Adipocyte (in vitro differentiated cells): ENCODE measurements at regions not wholly inside any gene's neighbourhood (a gene's known extent, or its start where the extent isn't known, plus 50 kb on each side); places are given as distances from the start of the nearest gene placed in this dataset.

Experiments used
- DNase-seq: peaks from one replicate; pipeline ENCODE4 v3.0.0-alpha.2; 2015; ENCODE audit warnings: low read depth
- H3K27me3 ChIP-seq: replicated peaks from 2 replicates; pipeline ENCODE4 v1.7.0; 2013; ENCODE audit warnings: mild to moderate bottlenecking, low read length, moderate library complexity; ENCODE audit not compliant: control insufficient read depth, insufficient read depth
- H3K36me3 ChIP-seq: 2 replicates; pipeline ENCODE4 v1.7.0; 2013; ENCODE audit warnings: low read length, mild to moderate bottlenecking, moderate library complexity; ENCODE audit not compliant: control insufficient read depth, insufficient read depth, severe bottlenecking
- H3K4me1 ChIP-seq: 2 replicates; pipeline ENCODE4 v1.7.0; 2013; ENCODE audit warnings: mild to moderate bottlenecking, low read length, moderate library complexity; ENCODE audit not compliant: control insufficient read depth, insufficient read depth
- H3K4me3 ChIP-seq: 2 replicates; pipeline ENCODE4 v1.7.0; 2013; ENCODE audit warnings: mild to moderate bottlenecking, low read length, moderate library complexity
- H3K9ac ChIP-seq: 2 replicates; pipeline ENCODE4 v1.7.0; 2013; ENCODE audit warnings: mild to moderate bottlenecking, low read length, moderate library complexity
- H3K9me3 ChIP-seq: 2 replicates; pipeline ENCODE4 v1.7.0; 2013; ENCODE audit warnings: mild to moderate bottlenecking, low read length, moderate library complexity; ENCODE audit not compliant: control insufficient read depth

DNA sequence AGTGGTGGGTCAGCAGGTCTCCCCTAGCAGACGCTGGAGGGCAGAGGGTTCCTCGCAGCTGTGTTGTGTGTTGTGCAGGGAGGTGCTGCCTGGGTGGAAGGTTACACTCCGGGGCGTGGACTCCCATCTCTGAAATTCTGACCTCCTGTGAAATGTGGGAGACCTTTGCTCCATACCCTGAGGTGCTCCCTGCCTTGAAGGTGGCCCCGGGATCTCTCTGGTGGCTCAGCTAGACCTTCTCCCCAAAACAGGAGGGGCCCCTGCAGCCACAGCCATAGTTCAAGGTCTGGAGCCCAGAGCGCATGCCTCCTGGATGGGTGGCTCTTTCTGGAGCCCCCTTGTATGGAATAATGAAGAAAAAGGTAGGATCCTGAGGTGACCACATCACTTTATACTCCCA, 70.2 kb downstream of the SOX1 start:
- Histone ChIP-seq H3K27me3 (peaks cover 2% of the 10 kb centered on the region), H3K36me3 (no peaks in the 10 kb centered on the region), H3K9ac (no peak overlapping the region), H3K9me3 (peaks cover 4% of the 10 kb centered on the region), H3K4me1 (no peaks in the 10 kb centered on the region), H3K4me3 (no peak overlapping the region)
- no peak for DNase-seq

DNA sequence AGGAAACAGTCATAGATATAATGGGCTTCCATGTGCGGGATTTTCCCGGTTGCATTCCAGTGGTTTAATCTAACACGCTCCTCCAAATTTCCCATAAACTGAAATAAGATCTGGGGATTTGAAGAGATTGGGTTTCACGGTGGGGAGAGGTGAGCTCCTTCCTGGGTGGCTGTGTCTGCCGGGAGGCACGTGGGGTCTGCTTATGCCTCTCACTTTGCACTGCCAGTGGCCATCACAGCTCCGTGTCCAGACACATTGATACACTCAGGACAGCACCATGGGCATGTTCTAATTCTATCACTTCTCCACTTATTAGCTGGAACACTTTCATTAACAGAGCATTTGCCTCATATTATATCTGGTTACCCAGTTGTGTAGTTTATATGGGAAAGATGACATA, 73.4 kb downstream of the SOX1 start:
- Histone ChIP-seq H3K4me3 (no peak overlapping the region), H3K9ac (no peak overlapping the region), H3K27me3 (peaks cover 2% of the 10 kb centered on the region), H3K36me3 (no peaks in the 10 kb centered on the region), H3K9me3 (no peaks in the 10 kb centered on the region), H3K4me1 (no peaks in the 10 kb centered on the region)
- DNase-seq = no peak

DNA sequence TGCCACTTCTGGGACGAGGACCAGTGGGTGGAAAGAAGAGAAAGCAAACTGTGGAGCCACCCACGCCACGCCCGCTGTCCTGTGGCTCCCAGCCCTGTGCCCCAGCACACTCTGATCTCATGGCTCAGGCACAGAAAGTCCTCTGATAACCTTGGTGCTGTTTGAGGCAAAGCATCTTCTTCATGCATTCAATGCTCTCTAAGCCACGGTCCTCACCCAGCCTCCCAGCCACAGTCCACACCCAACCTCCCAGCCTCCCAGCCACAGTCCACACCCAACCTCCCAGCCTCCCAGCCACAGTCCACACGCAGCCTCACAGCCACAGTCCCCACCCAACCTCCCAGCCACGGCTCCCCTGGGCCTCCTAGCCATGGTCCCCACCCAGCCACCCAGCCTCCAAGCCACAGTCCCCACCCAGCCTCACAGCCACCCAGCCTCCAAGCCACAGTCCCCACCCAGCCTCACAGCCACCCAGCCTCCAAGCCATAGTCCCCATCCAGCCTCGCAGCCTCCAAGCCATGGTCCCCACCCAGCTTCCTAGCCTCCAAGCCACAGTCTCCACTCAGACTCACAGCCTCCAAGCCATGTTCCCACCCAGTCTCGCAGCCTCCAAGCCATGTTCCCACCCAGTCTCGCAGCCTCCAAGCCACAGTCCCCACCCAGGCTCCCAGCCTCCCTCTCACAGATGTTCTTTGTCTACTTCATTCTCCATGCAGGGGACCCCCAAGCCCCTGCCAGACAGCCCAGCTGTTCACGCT, 74.9 kb downstream of the SOX1 start:
- Histone ChIP-seq H3K27me3 (peaks cover 2% of the 10 kb centered on the region), H3K9me3 (no peaks in the 10 kb centered on the region), H3K9ac (no peak overlapping the region), H3K4me1 (no peaks in the 10 kb centered on the region), H3K36me3 (no peaks in the 10 kb centered on the region), H3K4me3 (no peak overlapping the region)
- DNase-seq = no peak

DNA sequence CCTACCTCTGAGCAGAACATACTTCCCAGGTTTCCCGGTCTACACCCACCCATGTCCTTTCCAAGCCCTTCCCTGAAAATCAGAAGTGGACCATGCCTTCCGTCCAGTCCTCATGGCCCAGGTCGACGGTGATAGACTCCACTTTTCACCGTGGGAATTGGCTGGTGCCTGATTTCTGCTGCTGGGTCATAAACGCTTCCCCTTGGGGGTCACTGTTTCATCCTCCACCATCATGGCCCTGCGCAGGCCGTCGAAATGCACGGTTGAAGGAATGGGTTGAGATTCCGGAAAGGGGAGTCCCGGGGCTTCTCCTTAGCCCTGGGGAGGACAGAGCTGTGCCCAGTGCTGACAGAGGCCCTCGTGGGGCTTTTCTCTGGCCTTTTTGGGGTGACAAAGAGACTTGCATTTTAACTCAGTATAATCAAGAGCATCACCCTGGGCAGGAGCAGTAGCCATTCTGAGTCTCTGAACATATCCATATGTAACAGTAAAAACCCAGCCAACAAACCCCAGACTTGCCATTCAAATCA, 75.5 kb downstream of the SOX1 start:
- Histone ChIP-seq H3K4me1 (no peaks in the 10 kb centered on the region), H3K9me3 (no peaks in the 10 kb centered on the region), H3K27me3 (peaks cover 2% of the 10 kb centered on the region), H3K9ac (no peak overlapping the region), H3K4me3 (no peak overlapping the region), H3K36me3 (no peaks in the 10 kb centered on the region)
- no peak for DNase-seq

DNA sequence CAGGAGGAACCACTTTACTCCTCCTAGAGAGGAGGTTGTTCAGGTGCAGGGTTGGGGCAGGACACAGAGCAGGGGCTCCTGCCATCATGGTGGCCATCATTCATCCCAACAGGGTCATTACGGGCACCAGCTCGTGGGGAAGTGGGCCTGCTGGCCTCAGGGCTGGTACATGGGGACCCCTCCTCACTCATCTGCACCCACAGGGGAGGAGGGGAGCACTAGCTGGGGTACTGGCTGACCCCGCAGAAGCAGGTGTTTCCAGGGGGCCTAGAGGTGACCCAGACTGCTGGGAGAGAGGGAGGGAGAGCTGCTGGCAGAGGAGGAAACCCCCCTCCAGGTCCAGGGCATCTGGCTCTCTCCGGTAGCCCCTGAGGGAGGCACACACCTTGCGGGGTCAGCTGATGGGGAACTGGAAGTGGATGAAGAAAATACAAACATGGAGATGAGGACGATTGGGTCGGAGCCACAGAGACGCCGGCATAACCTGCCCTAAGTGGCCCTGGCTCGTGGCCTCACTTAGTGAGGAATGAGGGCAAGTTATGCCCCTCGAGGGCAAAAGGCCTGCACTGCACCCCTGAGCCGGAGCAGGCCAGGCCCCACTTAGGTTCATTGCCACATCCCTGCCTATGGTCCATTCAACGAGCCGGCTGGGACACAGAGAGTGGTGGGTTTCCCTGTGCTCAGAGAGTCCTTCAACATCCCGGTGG, 76.2 kb downstream of the SOX1 start:
- Histone ChIP-seq H3K9me3 (no peaks in the 10 kb centered on the region), H3K4me3 (no peak overlapping the region), H3K4me1 (no peaks in the 10 kb centered on the region), H3K27me3 (peaks cover 2% of the 10 kb centered on the region), H3K9ac (no peak overlapping the region), H3K36me3 (no peaks in the 10 kb centered on the region)
- DNase-seq = no peak

DNA sequence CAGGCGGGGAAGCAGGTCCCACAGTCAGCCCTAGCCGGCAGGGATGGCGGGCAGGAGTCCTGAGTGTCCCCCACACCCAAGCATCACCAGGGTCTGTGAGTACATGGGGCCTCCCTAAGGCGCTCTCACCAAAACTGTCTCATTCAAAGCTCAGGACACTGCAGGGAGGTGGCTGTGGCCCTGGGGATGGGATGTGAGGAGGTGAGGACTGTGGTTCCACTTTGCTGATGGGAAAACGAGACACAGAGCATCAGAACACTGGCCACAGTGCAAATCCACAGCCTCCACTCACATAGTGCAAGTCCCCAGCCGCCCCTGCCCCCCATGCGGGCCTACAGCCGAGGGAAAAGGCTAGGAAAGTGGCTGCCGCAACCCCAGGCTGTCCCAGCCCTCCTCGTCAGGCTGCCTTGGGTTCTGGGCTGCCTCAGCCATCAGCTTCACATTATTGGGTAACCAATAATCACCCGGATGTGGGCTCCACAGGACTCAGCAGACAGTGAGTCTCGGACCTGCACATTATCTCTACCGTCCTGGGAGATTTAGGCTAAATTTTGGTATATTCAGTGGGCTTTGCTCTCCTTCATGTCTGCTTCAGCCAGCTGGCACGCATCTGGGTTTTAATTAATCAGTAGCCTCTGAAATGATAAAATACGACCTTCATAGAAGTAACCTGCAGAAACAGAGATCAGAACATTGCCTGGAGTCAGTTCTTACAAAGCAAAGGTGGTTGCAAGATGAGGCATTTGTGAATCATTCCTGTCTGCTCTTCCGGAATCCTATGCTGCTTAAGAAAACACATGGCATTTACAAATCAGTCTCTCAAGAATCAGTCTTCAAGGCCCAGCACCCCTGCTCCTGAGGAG, 77.0 kb downstream of the SOX1 start:
- DNase-seq = no peak
- H3K4me1 ChIP-seq = no peaks in the 10 kb centered on the region
- no peaks in the 10 kb centered on the region for H3K9me3 ChIP-seq
- peaks cover 2% of the 10 kb centered on the region for H3K27me3 ChIP-seq
- no peak overlapping the region for H3K4me3 ChIP-seq
- H3K9ac ChIP-seq = no peak overlapping the region
- no peaks in the 10 kb centered on the region for H3K36me3 ChIP-seq

DNA sequence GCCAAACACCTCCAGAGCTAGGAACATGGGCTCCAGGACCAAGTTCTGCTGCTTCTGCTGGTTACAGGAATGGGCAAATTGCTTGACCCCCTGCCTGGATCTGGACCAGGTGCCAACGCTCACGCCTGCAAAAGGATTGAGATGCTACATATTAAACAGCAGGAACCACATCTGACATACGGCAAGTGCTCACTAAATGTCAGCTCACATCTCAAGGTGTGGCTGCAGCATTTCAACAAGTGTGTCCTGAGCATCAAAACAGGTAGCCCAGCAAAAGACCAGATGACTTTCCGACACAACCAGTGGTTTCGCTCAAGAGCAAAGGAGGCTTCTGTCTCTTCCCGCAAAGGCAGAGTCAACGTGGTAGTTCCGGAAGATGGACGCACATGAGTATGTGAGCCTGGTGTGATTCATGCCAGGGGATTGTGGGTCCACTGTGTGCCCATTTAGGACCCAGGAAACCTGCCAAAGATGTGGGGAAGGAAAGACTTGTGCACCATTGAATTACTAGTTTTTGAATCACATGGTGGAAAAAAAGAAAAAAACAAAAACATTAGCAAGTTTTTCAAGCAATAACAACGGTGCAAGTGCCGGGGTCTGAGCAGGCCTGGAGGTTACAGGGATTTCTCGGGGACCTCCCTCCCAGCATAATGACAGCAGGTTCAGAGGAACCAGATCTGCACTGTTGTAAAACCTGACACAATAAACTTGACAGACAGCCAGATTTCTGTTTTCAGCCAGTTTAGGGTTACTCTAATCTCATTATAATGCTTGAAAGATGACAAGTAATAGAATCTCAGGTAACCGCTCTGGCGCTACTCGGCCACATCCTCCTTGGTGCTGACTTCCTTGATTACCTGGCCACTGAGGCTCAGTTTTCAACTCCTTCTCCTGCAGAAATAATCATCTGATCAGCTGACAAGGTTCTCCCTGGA, 77.9 kb downstream of the SOX1 start:
- no peak for DNase-seq
- Histone ChIP-seq H3K4me3 (no peak overlapping the region), H3K9me3 (no peaks in the 10 kb centered on the region), H3K9ac (no peak overlapping the region), H3K4me1 (no peaks in the 10 kb centered on the region), H3K36me3 (no peaks in the 10 kb centered on the region), H3K27me3 (peaks cover 2% of the 10 kb centered on the region)

DNA sequence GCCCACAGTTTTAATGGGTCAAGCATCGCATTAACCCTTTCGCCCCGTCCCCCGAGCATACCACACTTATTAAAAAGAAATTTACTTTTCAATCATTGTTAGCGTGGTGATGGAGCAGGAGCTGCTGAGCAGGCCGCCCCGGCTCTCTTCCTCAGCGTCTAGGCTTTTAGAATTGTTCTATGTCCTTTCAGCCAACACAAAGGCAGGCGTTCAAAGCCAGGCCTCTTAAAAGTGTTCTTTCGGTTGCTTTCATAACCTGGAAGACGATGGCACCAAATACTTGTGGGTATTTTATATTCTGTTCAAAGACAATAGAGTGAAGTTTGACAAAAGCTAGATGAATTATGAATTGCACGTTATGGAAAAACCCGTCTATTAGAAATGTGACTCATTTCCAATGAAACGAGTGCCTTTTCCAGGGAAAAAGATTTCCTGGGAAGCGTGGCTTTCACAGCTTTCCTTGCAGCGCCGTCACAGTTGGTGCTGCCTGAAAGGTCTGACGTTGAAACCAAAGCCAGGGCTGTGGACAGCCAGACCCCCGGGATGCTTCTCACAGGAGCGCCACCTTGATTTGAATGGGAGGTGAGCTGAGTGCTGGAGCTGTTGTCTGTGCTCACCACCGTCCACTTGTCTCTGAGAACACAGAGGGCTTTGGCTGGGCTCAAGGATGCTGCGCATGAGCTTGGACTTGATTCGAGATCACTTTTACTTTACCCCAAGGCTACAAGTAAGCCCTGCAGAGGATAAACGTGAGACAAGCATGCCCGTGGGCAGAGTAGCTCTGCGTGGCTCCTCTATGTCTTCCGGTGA, 78.8 kb downstream of the SOX1 start:
- H3K9ac ChIP-seq = no peak overlapping the region
- H3K27me3 ChIP-seq = no peaks in the 10 kb centered on the region
- H3K9me3 ChIP-seq = no peaks in the 10 kb centered on the region
- H3K4me1 ChIP-seq = no peaks in the 10 kb centered on the region
- no peaks in the 10 kb centered on the region for H3K36me3 ChIP-seq
- DNase-seq = no peak
- H3K4me3 ChIP-seq = no peak overlapping the region

DNA sequence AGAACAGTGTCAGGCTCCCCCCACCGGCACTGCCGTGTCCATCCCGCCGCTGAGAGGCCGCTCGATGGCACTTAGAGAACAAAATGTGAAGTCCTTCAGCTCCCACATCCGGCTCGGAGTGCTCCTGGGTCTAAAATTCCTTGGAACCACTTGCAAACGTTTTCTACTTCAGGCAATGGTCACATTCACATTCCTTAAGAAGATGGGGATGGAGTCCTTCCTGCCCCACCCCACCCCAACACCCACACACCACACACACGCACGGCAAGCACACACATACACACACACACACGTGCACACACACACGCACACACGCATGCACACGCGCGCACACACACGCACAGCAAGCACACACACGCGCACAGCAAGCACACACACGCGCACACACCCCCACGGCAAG, 83.4 kb downstream of the SOX1 start:
- Histone ChIP-seq H3K36me3 (no peaks in the 10 kb centered on the region), H3K9ac (no peak overlapping the region), H3K4me1 (no peaks in the 10 kb centered on the region), H3K4me3 (no peak overlapping the region), H3K27me3 (no peaks in the 10 kb centered on the region), H3K9me3 (no peaks in the 10 kb centered on the region)
- DNase-seq = no peak

DNA sequence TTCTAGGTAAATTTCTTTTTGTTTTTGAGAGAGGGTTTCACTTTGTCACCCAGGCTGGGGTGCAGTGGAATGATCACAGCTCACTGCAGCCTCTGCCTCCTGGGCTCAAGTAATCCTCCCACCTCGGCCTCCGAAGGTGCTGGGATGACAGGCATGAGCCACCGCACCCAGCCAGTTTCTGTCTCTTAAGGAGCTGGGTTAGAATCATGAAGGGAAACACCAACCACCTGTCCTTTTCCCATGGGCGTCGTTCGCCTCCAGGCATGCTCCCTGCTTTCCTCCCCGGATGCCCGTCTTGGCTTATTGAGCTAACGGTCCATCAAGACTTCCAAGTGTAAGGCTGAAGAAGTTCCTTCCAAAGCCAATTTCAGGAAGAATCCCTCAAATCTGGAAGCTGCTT, 85.9 kb downstream of the SOX1 start:
- Histone ChIP-seq H3K27me3 (no peaks in the 10 kb centered on the region), H3K9ac (no peak overlapping the region), H3K4me1 (no peaks in the 10 kb centered on the region), H3K9me3 (peaks cover 16% of the 10 kb centered on the region), H3K4me3 (no peak overlapping the region), H3K36me3 (no peaks in the 10 kb centered on the region)
- no peak for DNase-seq
